GM12873 (cell line): ENCODE measurements at regions not wholly inside any gene's neighbourhood (a gene's known extent, or its start where the extent isn't known, plus 50 kb on each side); places are given as distances from the start of the nearest gene placed in this dataset.

Experiments
- TF ChIP-seq, protein P1 (sequence below): IDR thresholded peaks from 2 replicates; pipeline ENCODE4 v1.5.1; 2012; ENCODE audit warnings: low read depth, mild to moderate bottlenecking, moderate library complexity, low read length, control low read depth; ENCODE audit not compliant: insufficient read depth; ENCODE audit errors: missing control alignments

DNA sequence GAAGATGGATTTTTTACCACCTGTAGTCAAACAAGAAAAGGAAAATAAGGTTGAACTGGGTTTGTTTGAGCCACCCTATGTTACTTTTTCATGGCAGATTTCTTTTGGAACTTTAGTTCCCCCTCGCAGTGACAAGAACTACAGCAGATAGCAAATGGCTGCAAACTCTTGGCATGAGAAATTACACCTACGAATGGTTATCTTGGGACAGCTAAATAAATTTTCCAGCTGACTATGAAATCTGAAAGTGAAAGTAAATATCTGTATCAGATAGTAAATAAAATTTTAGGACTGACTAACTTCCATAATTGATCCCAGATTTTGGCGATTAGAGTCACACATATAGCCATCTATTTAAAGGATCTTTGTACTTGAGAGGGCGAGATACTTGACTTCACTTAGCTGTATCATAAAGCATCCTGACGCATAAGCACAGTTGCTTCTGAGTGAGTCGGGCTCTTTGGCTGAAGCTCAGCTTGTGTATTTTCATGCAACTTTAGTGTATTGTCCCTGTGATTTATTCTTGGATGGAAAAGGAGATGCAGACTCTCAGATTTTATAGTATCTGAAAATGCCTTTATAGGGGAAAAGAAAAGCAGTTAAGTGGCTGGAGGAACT, 125.3 kb upstream of the B3GAT2 start:
- TF ChIP-seq, protein P1, sequence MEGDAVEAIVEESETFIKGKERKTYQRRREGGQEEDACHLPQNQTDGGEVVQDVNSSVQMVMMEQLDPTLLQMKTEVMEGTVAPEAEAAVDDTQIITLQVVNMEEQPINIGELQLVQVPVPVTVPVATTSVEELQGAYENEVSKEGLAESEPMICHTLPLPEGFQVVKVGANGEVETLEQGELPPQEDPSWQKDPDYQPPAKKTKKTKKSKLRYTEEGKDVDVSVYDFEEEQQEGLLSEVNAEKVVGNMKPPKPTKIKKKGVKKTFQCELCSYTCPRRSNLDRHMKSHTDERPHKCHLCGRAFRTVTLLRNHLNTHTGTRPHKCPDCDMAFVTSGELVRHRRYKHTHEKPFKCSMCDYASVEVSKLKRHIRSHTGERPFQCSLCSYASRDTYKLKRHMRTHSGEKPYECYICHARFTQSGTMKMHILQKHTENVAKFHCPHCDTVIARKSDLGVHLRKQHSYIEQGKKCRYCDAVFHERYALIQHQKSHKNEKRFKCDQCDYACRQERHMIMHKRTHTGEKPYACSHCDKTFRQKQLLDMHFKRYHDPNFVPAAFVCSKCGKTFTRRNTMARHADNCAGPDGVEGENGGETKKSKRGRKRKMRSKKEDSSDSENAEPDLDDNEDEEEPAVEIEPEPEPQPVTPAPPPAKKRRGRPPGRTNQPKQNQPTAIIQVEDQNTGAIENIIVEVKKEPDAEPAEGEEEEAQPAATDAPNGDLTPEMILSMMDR: no peak

DNA sequence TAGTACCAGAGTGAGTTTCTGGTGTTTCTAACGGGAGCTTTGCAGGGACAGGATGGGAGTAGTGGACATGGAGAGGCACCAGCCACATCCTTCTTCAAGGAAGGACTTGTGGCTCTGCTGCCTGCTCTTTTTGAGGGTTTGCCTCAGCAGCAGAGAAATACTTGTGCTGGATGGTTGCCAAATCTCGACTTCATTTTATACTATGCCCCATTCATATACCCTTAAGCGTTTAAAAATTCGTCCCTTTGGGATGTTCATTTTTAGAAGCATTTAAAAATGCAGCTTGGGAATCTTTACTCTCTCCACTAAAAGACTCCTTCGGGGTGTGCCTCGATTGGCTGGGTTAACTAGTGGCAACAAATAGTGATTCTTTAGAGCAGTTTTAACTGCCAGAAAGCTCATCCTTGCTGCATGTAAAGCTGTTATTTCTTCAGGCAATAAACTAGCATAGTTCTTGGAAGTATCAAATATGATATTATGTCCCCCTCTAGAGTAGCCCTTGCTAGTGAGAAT, 126.5 kb upstream of the B3GAT2 start:
- TF ChIP-seq, protein P1: no peak

DNA sequence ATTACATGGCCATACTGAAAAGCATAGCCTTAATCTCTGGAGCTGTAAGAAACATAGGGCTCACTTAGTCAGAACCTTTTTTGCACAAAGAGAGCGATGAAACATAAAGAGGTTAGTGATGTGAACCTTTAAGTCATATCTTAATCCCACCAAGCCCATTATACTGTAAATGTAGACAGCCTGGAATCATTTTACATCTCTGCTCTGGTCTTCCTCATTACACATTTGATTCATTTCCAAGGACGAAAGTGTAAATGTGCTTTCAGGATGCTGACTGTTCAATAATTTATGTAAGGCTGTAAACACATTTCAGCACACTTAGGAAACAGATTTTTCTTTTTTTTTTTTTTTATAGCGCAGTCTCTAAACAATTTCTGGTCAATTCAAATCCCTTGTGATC, 131.3 kb upstream of the B3GAT2 start:
- TF ChIP-seq, protein P1: no peak

DNA sequence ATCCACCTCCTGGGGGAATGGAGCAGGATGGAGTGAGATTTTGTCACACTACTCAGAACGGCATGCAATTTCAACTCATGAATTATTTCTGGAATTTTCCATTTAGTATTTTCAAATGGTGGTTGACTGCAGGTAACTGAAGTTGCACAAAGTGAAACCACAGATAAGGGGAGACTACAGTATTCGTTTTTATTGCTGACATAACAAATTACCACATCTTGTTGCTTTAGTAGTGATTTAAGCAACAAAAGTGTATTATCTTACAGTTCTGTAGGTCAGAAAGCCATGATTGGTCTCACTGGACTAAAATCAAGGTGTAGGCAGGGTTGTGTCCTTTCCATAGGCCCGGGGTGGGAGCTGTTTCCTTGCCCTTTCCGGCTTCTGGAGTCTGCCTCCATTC, 133.4 kb upstream of the B3GAT2 start:
- TF ChIP-seq, protein P1: no peak

DNA sequence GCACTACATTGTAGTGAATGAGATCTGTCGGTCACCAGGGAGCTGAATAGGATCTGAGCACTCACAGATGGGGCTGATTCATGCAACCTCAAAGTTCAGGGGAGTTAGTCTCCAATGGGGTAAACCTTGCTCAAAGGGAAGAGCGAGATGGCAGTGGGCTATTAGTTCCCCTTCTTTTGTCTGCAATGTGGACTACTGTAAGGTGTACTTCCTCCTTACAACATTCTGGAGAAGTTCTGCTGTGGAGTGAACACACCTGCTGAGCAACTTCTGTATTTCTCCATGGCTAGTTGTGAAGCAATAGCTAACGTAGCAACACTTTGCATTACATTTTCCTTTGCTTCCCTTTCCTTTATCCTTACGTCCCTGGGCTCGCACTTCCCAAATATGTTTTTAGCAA, 134.3 kb upstream of the B3GAT2 start:
- TF ChIP-seq, protein P1: no peak

DNA sequence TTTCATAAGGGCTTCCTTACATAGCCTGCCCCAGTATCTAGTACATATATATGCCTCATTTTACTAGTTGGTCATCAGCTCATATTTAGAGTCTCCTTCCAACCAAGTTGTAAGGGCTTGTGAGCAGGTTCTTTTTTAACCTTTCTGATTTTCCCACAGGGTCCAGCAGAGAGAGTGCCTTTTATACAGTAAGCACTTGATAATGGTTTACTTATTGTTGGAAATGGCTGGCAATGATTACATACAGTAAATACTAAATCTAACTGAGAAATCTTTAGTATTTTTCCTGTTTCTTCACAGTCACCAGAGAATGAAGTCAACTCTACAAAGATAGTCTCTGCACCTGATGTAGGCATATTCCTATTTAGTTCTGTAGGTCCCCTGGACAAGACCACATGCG, 135.1 kb upstream of the B3GAT2 start:
- TF ChIP-seq, protein P1: no peak

DNA sequence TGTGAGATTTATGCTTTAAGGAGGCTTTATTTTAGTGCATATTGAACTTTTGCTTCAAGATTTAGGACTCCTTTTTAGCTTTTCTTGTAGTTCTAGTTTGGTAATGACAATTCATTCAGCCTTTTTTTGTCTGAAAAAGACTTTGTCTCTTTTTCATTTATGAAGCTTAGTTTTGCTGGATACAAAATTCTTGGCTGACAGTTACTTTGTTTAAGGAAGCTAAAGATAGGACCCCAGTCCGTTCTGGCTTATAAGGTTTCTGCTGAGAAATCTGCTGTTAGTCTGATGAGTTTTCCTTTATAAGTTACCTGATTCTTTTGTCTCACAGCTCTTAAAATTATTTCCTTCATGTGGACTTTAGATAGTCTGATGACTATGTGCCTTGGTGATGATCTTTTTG, 142.8 kb upstream of the B3GAT2 start:
- TF ChIP-seq, protein P1: no peak
